ENCODE measurements at regions not wholly inside any gene's neighbourhood (a gene's known extent, or its start where the extent isn't known, plus 50 kb on each side); places are given as distances from the start of the nearest gene placed in this dataset.
A peak's percentile ranks its signal among the peaks of the same experiment; 100 is the strongest.

- DNase-seq (ENCODE audit: low read depth): no peak
- TF ChIP-seq CTCF (conservative IDR thresholded peaks at IDR 0.05; ENCODE audit: low read depth, low read length): no peak
- H3K4me3 ChIP-seq (ENCODE audit: low read depth, low read length): no peak overlapping the region
Observed at GRCh38 chr2:220850116-220850515, 722.0 kb downstream of the EPHA4 start.

- H3K4me3 ChIP-seq (ENCODE audit: low read depth, low read length): no peak overlapping the region
- peak; percentile 62 for DNase-seq (ENCODE audit: low read depth)
- no peak for TF ChIP-seq CTCF (conservative IDR thresholded peaks at IDR 0.05; ENCODE audit: low read depth, low read length)
Observed at GRCh38 chr2:220855296-220855695, 716.8 kb downstream of the EPHA4 start.

GRCh38 chr2:220856486-220856885 is 715.6 kb downstream of the EPHA4 start:
- DNase-seq (ENCODE audit: low read depth): no peak
- no peak for TF ChIP-seq CTCF (conservative IDR thresholded peaks at IDR 0.05; ENCODE audit: low read depth, low read length)
- no peak overlapping the region for H3K4me3 ChIP-seq (ENCODE audit: low read depth, low read length)

- no peak for DNase-seq (ENCODE audit: low read depth)
- no peak for TF ChIP-seq CTCF (conservative IDR thresholded peaks at IDR 0.05; ENCODE audit: low read depth, low read length)
- H3K4me3 ChIP-seq (ENCODE audit: low read depth, low read length): no peak overlapping the region
Observed at GRCh38 chr2:220857368-220857767, 714.7 kb downstream of the EPHA4 start.

GRCh38 chr2:220858101-220858500 is 714.0 kb downstream of the EPHA4 start:
- no peak for DNase-seq (ENCODE audit: low read depth)
- TF ChIP-seq CTCF (conservative IDR thresholded peaks at IDR 0.05; ENCODE audit: low read depth, low read length): no peak
- H3K4me3 ChIP-seq (ENCODE audit: low read depth, low read length): no peak overlapping the region

GRCh38 chr2:220871909-220872308 is 700.2 kb downstream of the EPHA4 start:
- no peak overlapping the region for H3K4me3 ChIP-seq (ENCODE audit: low read depth, low read length)
- no peak for DNase-seq (ENCODE audit: low read depth)
- no peak for TF ChIP-seq CTCF (conservative IDR thresholded peaks at IDR 0.05; ENCODE audit: low read depth, low read length)

GRCh38 chr2:220876080-220876824 is 695.9 kb downstream of the EPHA4 start:
- no peak for DNase-seq (ENCODE audit: low read depth)
- TF ChIP-seq CTCF (conservative IDR thresholded peaks at IDR 0.05; ENCODE audit: low read depth, low read length): no peak
- no peak overlapping the region for H3K4me3 ChIP-seq (ENCODE audit: low read depth, low read length)

Data from choroid plexus epithelial cell (primary cell).